ENCODE measurements at regions not wholly inside any gene's neighbourhood (a gene's known extent, or its start where the extent isn't known, plus 50 kb on each side); places are given as distances from the start of the nearest gene placed in this dataset.

- Histone ChIP-seq H3K79me2 (ENCODE audit: insufficient read depth, low read length) (no peaks in the 10 kb centered on the region), H3K9me2 (replicated peaks; ENCODE audit: low read depth, low read length) (no peaks in the 10 kb centered on the region), H3K9me3 (ENCODE audit: insufficient read depth, low read depth, low read length) (no peaks in the 10 kb centered on the region), H3K27me3 (ENCODE audit: insufficient read depth, low read length, poor library complexity, severe bottlenecking) (no peaks in the 10 kb centered on the region), H3K9ac (ENCODE audit: low read depth, low read length, poor library complexity, severe bottlenecking) (no peak overlapping the region), H4K20me1 (ENCODE audit: insufficient read depth, low read length, poor library complexity, severe bottlenecking) (no peaks in the 10 kb centered on the region), H3F3A (ENCODE audit: low read depth) (no peaks in the 10 kb centered on the region), H3K4me3 (ENCODE audit: low read length, poor library complexity, severe bottlenecking) (no peak overlapping the region), H2AFZ (ENCODE audit: low read length) (no peak overlapping the region), H3K4me1 (ENCODE audit: insufficient read depth, low read length, poor library complexity, severe bottlenecking) (no peaks in the 10 kb centered on the region), H3K36me3 (ENCODE audit: insufficient read depth, low read length) (no peaks in the 10 kb centered on the region), H3K4me2 (ENCODE audit: low read depth, low read length, poor library complexity, severe bottlenecking) (no peak overlapping the region)
- TF ChIP-seq, protein P1, sequence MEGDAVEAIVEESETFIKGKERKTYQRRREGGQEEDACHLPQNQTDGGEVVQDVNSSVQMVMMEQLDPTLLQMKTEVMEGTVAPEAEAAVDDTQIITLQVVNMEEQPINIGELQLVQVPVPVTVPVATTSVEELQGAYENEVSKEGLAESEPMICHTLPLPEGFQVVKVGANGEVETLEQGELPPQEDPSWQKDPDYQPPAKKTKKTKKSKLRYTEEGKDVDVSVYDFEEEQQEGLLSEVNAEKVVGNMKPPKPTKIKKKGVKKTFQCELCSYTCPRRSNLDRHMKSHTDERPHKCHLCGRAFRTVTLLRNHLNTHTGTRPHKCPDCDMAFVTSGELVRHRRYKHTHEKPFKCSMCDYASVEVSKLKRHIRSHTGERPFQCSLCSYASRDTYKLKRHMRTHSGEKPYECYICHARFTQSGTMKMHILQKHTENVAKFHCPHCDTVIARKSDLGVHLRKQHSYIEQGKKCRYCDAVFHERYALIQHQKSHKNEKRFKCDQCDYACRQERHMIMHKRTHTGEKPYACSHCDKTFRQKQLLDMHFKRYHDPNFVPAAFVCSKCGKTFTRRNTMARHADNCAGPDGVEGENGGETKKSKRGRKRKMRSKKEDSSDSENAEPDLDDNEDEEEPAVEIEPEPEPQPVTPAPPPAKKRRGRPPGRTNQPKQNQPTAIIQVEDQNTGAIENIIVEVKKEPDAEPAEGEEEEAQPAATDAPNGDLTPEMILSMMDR (conservative IDR thresholded peaks at IDR 0.05; ENCODE audit: low read length): no peak
- TF ChIP-seq EZH2phosphoT487 (IDR thresholded peaks at IDR 0.05; ENCODE audit: borderline replicate concordance): no peak
These were observed 309.5 kb downstream of the OSTF1 start for GRCh38 chr9:75397836-75398235.

DNA sequence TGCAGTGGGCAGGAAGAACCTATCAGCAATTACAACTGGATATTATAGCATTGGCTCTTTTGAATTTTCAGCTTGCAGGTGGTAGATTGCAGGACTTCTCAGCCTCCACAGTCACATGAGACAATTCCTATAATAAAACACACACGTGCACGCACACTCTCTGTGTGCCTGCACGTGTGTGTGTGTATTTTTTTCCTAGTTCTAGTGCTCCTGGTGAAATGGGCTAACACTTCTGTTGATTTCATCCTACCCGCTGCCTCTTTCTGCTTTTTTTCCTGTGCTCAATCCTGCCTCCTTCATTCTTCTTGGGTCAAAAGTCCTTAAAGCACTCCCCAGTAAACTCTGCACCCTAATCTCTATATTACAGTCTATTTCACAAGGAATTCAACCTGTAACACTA, 320.1 kb downstream of the OSTF1 start:
- TF ChIP-seq, protein P1 (conservative IDR thresholded peaks at IDR 0.05; ENCODE audit: low read length): no peak
- TF ChIP-seq EZH2phosphoT487 (IDR thresholded peaks at IDR 0.05; ENCODE audit: borderline replicate concordance): no peak
- Histone ChIP-seq H3K9ac (ENCODE audit: low read depth, low read length, poor library complexity, severe bottlenecking) (no peak overlapping the region), H3K4me3 (ENCODE audit: low read length, poor library complexity, severe bottlenecking) (no peak overlapping the region), H3K79me2 (ENCODE audit: insufficient read depth, low read length) (no peaks in the 10 kb centered on the region), H3K9me3 (ENCODE audit: insufficient read depth, low read depth, low read length) (no peaks in the 10 kb centered on the region), H3F3A (ENCODE audit: low read depth) (no peaks in the 10 kb centered on the region), H3K36me3 (ENCODE audit: insufficient read depth, low read length) (no peaks in the 10 kb centered on the region), H3K27me3 (ENCODE audit: insufficient read depth, low read length, poor library complexity, severe bottlenecking) (no peaks in the 10 kb centered on the region), H3K4me2 (ENCODE audit: low read depth, low read length, poor library complexity, severe bottlenecking) (no peak overlapping the region), H3K9me2 (replicated peaks; ENCODE audit: low read depth, low read length) (no peaks in the 10 kb centered on the region), H2AFZ (ENCODE audit: low read length) (no peak overlapping the region), H3K4me1 (ENCODE audit: insufficient read depth, low read length, poor library complexity, severe bottlenecking) (no peaks in the 10 kb centered on the region), H4K20me1 (ENCODE audit: insufficient read depth, low read length, poor library complexity, severe bottlenecking) (no peaks in the 10 kb centered on the region)

- no peak overlapping the region for H3K4me2 ChIP-seq (ENCODE audit: low read depth, low read length, poor library complexity, severe bottlenecking)
- no peak overlapping the region for H3K9ac ChIP-seq (ENCODE audit: low read depth, low read length, poor library complexity, severe bottlenecking)
- no peaks in the 10 kb centered on the region for H3K27me3 ChIP-seq (ENCODE audit: insufficient read depth, low read length, poor library complexity, severe bottlenecking)
- no peaks in the 10 kb centered on the region for H3F3A ChIP-seq (ENCODE audit: low read depth)
- H3K79me2 ChIP-seq (ENCODE audit: insufficient read depth, low read length): no peaks in the 10 kb centered on the region
- no peaks in the 10 kb centered on the region for H4K20me1 ChIP-seq (ENCODE audit: insufficient read depth, low read length, poor library complexity, severe bottlenecking)
- H3K4me3 ChIP-seq (ENCODE audit: low read length, poor library complexity, severe bottlenecking): no peak overlapping the region
- no peaks in the 10 kb centered on the region for H3K9me2 ChIP-seq (replicated peaks; ENCODE audit: low read depth, low read length)
- no peaks in the 10 kb centered on the region for H3K9me3 ChIP-seq (ENCODE audit: insufficient read depth, low read depth, low read length)
- TF ChIP-seq, protein P1 (conservative IDR thresholded peaks at IDR 0.05; ENCODE audit: low read length): no peak
- no peak for TF ChIP-seq EZH2phosphoT487 (IDR thresholded peaks at IDR 0.05; ENCODE audit: borderline replicate concordance)
- H3K4me1 ChIP-seq (ENCODE audit: insufficient read depth, low read length, poor library complexity, severe bottlenecking): no peaks in the 10 kb centered on the region
- H2AFZ ChIP-seq (ENCODE audit: low read length): no peak overlapping the region
- no peaks in the 10 kb centered on the region for H3K36me3 ChIP-seq (ENCODE audit: insufficient read depth, low read length)
These were observed 322.1 kb downstream of the OSTF1 start for GRCh38 chr9:75410405-75410804.

All from Loucy (cell line).